DMS53 treated with DMSO at 0.1 percent for 48 hours (cell line): ENCODE measurements at regions not wholly inside any gene's neighbourhood (a gene's known extent, or its start where the extent isn't known, plus 50 kb on each side); places are given as distances from the start of the nearest gene placed in this dataset.
A peak's percentile ranks its signal among the peaks of the same experiment; 100 is the strongest.

ENCODE experiments used
- DNase-seq: peaks from one replicate; lab custom pipeline; 2025; ENCODE audit not compliant: unreplicated experiment; lab: John Stamatoyannopoulos, UW

DNA sequence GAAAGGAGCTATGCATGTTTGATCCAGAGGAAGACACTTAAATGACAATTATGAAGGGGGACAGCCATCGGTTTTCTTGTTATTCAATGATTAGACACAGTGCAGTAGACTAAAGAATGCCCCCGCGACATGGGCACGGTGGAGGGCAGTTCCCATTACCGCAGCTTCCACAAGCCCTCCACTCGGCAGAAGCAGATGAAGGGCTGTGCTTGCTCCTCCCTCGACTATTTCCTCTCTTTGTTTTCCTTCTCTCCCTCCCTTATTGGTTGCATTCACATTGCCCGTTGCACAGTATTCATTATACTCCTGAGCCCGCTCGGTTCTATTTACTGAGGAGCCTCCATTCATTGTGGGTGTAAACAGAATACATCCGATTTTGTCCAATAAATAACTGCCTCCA lies 138.8 kb upstream of the RASSF8 start:
- DNase-seq: no peak

DNA sequence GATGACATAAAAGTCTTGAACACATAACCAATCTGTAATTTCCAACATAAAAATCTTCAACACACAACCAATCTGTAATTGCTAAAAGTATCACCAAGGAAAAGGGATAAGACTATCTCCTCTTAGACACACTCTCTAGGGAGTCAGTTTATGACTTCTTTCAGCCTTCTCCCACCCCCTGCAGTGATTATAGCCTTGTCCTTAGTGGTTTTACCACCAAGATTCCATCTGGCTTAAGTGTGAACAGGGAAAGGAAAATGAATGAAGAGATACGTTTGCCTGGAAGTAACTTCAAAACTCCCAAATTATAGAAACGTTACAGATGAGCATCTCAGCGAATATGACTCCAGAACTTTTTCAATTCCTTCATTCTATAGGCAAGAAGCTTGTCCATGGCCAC lies 136.2 kb upstream of the RASSF8 start:
- no peak for DNase-seq

DNA sequence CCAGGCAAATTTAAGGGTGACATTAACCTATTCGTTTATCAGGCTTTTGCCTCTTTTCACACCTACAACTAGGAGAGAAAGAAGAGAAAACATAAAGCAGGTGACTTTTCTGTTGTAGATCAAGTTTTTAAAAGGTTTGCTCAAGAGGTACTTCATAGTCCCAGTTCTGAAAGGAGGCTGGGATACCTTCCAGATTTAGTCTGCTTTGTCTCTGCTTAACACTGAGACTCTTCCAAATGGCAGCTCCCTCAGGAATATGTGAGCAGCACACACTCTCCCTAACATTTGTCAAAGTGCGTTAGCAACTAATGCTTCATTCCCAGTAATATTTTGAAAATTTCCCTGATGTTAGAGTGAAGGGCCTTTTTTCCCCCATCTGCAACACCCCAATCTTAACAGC lies 133.7 kb upstream of the RASSF8 start:
- no peak for DNase-seq

DNA sequence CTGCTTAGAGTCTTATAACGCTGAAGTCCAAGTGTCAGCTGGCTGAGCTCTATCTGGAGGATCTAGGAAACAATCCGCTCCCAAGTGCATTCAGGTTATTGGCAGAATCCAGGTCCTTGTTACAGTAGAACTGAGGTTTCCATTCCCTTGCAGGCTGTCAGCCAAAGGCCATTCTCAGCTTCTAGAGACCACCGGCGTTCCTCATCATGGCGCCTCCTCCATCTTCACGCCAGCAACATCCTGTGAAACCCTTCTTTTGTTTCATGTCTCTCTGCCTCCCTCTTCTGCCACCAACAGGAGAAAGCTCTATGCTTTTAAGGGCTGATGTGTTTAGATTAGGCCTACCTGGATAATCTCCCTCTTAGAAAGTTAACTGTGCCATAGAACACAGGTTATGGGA lies 133.0 kb upstream of the RASSF8 start:
- no peak for DNase-seq

DNA sequence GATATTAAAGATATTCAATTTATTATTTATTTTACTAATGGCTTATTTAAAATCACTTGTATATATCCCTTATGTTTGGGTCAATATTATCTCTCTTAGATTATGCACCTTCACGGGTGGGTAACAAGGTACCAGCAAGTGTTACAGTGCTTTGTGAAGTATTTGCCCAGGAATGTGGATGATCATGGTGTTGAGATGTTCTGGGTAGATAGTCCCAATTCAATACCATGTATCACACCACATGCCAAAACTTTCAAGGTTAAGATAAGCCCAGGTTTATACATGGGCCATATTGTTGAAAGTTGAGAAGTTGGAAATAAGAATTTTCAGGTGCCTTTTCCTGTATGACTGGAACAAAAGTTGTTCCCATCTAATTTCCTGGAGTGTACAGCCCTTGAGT lies 131.3 kb upstream of the RASSF8 start:
- DNase-seq: no peak

DNA sequence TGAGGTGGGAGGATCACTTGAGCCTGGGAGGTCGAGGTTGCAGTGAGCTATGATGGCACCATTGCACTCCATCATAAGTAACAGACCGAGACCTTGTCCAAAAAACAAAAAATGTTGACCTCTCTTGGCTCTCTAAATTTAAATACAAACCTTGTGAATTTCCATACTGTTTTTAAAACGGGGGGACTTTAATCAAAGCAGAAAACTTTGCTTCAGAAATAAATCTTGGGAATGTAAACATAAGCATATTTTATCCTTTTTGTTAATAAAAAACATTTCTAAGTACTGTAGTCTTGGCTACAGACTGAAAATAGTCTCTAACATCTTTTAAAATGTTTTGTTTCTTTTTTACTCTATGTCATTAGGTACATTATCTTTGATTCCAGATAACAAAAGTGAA lies 130.7 kb upstream of the RASSF8 start:
- DNase-seq: no peak

DNA sequence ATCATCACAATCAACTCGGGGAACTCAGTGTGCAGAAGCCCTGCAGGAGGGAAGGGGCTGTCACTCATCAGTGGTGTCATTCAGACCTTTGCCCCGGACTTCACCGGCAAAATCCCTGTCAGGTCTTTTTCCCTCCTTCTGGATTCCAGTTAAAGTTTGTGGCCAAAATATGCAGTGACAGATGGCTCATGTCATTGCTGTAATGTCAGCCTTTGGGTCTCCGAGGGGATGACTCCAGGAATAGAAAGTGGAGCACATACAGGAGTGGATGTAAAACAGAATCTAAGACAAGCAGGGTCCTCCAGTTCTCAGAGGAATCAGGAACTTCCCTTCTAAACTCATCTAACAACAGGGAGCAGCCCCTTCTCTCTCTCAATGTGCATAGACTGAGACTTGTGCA lies 130.3 kb upstream of the RASSF8 start:
- no peak for DNase-seq

DNA sequence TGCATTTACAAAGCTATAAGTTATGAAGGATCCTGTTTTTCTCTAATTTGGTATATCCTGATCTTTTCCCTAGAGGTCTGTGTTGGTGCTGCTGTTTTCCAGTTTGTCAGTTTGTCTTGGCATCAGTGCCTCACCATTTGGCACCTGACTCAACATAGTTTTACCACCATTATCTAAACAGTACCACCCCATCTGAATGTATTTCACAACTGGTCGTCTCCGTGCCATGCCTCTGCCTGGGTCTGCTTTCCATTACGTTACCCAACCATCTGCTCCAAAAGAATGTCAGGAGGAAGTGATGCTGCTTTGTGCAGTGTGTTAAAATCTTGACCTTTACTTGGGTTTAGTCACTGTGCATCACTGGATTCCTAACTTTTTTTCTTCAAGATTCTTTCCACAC lies 129.3 kb upstream of the RASSF8 start:
- no peak for DNase-seq

DNA sequence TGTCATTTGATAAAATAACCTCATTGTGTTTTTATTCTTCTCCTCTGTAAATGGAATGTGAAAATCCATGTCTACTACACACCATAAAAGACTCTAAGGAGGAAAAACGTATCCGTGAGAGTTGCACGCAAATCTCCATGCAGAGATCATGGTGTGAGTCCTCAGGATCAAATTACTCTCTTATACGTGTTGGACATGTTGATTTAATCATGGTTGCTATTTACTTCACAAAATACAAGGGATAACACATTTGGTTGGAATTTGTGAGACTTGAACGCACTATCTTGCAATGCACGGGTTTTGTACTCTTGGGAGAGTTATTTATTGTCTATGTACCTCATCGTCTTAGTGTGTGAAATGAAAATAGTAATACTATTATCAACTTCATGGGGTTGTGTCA lies 128.0 kb upstream of the RASSF8 start:
- no peak for DNase-seq

DNA sequence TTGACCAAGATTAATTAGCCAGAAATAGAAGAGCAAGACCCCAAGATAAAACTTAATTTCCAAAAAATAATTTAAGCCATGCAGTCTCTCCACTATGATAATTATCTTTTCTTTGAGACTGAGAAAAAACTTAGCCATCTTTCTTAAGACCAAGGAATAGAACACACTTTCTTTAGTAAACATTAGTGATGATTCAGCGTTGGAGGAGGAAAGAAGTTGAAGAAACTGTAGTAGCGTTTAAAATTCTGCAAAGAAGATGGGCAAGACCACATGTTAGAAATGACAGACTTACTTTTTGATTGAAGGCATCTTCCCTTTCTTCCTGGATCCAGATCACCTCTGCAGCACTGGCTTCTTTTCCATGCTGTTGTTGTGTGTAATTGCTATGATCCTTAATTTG lies 124.8 kb upstream of the RASSF8 start:
- DNase-seq: no peak

DNA sequence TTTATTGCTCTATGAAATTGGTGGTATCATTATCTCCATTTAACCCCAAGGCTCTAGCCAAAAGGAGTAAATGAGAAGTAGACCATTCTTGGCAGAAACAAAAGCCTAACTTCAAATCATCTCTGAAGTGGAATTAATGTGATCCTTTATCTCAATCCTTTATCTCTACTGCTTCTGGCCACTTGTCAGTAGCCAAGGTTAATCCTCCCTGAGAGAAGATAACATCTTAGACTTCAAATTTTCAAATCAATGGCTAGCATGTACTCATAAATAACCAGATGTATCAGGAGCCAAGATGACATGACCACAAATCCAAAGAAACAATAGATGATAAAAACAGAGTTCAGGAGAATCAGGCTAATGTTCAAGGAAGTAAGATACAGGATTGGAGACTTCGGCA lies 123.1 kb upstream of the RASSF8 start:
- DNase-seq: no peak

DNA sequence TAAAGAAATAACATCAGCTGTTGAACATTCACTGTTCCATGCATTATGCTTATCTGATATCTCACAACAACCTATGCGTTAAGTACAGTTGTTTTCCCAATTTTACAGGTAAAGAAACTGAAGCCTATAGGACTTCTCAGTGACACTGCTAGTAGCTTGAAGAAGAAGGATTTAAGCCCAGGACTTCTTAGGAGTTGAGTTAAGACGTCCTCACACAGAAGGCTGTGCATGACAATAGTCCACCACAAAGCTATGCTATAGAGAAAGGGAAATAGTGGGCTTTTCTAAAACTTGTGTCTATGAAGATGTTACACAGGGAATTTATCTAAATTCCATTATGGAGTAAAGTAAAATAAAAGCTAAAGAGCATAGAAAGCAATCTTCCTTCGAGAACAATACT lies 120.5 kb upstream of the RASSF8 start:
- DNase-seq: no peak

DNA sequence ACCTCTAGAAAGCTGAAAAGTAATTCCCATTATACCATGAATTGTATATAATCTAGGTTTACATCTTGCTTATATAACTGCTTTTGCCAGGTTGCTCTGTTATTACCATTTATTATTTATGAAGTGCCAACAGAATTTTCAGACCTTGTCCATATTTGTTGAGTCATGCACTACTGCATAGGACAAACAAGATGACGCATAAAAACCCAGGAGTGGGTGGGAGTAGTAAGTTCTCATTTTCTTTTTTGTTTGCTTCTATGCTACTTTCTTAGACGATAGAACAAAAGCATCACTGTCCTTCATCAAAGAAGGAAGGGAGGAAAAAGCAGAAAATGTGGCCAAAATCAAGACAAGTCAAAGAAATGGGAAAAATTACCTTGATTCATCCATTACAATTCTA lies 119.0 kb upstream of the RASSF8 start:
- peak; percentile 100 for DNase-seq

DNA sequence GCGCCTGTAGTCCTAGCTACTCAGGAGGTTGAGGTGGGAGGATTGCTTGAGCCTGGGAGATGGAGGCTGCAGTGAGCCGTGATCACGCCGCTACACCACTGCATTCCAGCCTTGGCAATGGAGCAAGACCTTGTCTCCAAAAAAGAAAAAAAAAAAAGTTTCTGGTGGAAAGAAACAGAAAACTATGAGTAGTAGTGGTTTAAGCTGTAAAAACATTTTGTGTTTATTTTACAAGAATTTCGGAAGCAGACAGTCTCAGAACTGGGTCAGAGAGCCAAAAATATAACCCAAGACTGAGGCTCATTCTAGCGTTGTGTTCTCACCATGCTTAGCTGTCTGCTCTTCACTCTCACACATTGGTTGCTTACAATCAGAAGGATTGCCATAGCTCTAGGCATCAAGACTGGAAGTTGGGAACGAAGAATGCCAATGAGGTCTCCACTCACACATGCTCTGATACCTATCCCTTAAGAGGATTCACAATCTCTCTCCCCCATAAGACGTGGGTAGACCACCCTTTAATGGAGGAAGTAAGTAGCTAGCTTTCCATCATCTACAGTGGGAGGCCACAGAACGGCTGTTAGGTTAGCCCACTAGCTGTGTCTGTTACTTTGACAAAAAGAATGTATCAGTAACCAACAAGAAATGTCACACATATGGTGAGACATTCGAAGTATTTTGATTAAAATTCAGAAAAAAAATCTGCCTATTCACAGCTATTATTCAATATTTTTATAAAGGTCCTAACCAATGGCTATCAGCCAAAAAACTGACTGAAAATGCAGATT lies 117.6 kb upstream of the RASSF8 start:
- DNase-seq: no peak

DNA sequence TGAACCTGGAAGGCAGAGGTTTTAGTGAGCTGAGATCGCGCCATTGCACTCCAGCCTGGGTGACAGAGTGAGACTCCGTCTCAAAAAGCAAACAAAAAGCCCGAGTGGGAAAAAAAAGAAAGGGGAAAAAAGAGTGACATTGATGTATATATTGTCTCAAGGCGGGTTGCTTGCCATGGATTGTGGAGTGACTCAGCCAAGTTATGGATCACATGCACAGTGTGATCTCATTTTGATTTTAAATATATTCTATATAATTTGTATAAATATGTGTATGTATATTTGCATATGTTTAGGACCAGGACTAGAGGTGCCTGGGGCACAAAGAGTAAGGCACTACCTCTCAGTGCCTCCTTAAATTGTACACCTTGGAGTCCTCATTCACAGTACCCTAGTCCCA lies 116.2 kb upstream of the RASSF8 start:
- peak; percentile 85 for DNase-seq

DNA sequence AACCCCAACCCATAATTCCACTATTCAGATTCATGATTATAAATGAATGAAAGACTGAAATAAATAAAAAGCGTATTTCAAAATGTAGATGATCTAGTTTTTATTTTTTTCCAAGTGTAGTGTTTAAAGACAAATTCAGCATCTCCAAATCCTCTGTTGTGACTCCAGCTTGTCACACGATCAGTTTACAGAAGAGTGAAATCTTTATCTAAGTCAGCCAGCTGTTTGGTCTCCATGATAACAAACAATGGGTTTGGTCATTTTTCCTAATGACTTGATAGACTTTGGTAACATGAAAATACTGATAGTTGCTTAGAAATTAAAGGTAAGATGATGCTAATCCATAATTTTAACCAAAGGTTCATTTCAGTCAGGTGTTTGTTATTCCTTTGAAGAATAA lies 114.5 kb upstream of the RASSF8 start:
- DNase-seq: peak; percentile 98

DNA sequence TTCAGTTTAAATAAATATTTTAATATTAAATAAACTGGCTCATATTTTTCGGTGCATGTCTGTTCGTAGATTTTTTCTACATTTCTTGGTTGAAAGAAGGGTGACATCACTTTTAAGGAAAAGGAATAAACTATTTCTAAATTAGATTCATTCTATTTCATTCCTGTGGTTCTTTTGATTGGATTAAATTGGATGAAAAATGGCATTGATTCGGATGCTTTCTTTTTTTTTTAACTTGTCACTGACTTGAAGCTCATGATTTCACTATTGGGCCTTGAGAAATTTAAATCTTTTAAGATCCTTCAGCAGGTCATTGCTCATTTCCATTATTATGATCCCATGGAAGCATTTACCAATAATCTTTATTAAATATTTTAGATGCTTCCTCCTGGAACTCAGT lies 113.1 kb upstream of the RASSF8 start:
- DNase-seq: no peak

DNA sequence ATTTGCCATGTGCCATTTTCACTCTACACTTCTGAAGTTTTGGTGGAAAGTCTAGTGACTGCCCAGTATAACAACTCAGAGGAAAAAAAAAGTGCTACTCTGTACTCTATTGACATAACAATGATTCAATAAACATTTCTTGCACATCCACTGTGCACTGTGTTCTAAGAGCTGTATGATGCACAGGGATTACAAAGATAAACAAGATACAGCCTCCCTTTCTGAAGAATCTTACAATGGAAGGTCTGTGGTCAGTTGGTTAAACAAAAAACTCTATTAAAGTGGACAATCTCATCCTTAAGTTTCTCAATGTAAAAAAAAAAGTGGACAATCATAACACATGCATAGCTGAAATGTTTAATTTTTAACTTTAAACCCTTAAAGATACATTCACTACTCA lies 105.7 kb upstream of the RASSF8 start:
- peak; percentile 100 for DNase-seq

DNA sequence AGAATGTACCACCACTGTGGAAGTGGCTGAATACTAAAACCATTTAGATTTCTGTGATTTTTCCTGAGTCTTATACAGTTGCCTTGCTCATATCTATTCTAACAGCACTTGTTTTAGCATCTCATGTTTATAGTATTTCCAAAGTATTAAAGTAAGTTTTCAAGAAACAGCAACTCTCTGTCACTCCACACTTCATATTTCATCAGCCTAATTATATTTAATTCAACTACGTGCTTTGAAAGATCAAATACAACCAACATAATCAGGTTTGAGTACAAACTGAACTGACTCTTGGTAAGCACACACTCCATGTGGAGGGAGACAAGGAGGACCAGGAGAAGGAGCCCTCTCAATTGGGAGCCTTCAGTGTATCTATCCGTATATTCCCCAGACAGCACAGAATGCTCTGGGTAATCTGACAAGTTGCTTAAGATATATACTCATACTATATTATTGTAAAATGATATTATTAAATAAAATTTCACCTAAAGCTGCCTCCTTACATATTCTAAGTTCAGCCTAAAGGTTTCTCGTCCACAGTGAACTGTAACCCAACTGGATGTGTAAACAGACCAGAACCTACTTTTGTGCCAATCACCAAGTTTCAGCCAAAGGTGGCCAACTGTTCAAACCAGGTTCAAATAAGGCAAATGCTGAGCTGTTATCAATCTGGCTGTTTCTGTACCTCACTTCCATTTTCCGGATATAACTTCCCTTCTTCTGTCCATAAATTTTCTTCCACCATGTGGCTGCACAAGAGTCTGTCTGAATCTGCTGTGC lies 105.0 kb upstream of the RASSF8 start:
- no peak for DNase-seq

DNA sequence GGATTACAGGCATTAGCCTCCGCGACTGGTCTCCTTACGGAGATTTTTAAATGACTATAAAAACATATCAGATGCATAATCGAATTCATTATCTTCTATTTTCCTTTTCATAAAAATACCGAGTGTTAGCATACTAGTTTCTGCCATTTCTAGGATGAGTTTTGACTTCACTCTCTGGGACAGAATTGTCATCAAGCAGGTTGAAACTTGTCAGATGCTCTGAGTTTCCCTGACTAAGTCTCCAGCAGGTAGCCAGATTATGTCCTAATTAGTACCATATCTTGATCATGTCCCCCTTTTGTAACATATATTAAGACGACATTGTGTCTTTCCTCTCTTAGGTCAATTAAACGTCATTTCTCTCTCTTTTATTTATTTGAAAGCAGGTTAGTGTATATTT lies 103.5 kb upstream of the RASSF8 start:
- no peak for DNase-seq

DNA sequence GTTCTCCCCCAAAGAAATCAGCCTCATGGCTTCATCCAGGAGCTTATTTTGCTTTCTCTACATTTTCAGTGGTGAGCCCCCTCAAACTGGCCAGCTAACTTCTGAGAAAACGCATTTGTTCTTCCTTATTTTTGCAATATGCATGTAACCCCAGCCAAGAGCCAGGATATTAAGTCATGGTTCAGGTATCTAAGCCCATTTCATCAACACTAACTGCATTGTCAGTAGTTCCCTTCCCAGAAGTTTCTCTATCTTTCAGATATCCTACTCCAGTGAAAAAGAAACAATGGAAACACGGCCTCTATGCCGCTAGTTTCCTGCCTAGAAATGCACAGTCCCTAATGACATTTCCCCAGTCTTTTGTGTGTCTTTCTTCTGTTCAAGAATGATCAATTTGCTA lies 102.8 kb upstream of the RASSF8 start:
- DNase-seq: no peak

DNA sequence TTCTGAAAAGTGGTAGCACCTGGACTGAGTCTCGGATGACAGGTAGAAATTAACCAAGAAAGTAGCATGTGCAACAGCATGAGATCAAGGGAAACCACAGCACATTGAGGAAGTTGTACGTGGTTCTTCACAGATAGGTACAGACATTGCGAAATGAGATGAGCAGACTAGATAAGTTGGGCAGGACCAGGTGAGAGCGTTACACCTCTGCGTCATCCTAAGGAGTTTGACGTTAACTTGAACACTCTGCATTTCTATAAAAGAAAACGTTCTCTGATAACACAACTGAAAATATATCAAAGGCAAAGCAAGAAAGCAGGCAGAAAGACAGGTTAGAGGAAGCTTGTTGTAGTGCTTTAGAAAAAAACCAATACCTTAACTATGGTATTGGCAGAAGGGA lies 98.5 kb upstream of the RASSF8 start:
- DNase-seq: no peak

DNA sequence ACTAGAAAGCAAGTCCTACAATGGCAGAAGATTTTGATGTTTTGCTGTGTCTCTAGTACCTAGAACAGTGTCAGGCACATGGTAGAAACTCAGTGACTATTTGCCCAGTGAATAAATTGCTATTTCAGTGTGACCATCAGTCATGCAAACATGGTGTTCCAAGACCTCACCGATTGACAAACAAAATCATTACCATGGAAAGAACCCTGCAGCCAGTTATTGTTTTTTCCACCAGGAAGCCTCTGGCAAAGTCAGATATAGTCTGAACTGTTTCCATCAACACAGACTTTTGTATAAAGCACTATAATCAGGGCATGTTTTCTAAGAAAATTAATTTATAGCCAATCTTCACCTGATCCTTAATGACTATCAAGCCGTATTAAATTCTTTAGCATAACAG lies 97.3 kb upstream of the RASSF8 start:
- DNase-seq: no peak
